Loucy (cell line): ENCODE measurements at regions not wholly inside any gene's neighbourhood (a gene's known extent, or its start where the extent isn't known, plus 50 kb on each side); places are given as distances from the start of the nearest gene placed in this dataset.

Source experiments
- H2AFZ ChIP-seq: fragments of 200-600 bp; sonication (generic); 2 replicates; pipeline ENCODE4 v1.6.0; 2016; ENCODE audit warnings: antibody characterized with exemption, mild to moderate bottlenecking, low read length, moderate library complexity
- H3F3A ChIP-seq: fragments of 200-600 bp; 2 replicates; pipeline ENCODE4 v1.6.0; 2016; ENCODE audit warnings: antibody characterized with exemption, low read depth, mild to moderate bottlenecking
- H3K27me3 ChIP-seq: fragments of 200-600 bp; sonication (generic); 2 replicates; pipeline ENCODE4 v1.6.1; 2014; ENCODE audit warnings: low read length, mild to moderate bottlenecking; ENCODE audit not compliant: insufficient read depth, poor library complexity, severe bottlenecking
- H3K36me3 ChIP-seq: fragments of 200-600 bp; sonication (generic); 2 replicates; pipeline ENCODE4 v1.6.1; 2016; ENCODE audit warnings: low read length; ENCODE audit not compliant: insufficient read depth
- H3K4me1 ChIP-seq: fragments of 200-600 bp; sonication (generic); 2 replicates; pipeline ENCODE4 v1.5.1; 2014; ENCODE audit warnings: low read length, mild to moderate bottlenecking; ENCODE audit not compliant: insufficient read depth, poor library complexity, severe bottlenecking
- H3K4me2 ChIP-seq: fragments of 200-600 bp; sonication (generic); 2 replicates; pipeline ENCODE4 v1.6.0; 2014; ENCODE audit warnings: antibody characterized with exemption, low read length, low read depth, mild to moderate bottlenecking; ENCODE audit not compliant: poor library complexity, severe bottlenecking
- H3K4me3 ChIP-seq: fragments of 200-600 bp; sonication (generic); 2 replicates; pipeline ENCODE4 v1.5.1; 2014; ENCODE audit warnings: low read length, mild to moderate bottlenecking, mixed read lengths; ENCODE audit not compliant: poor library complexity, severe bottlenecking
- H3K79me2 ChIP-seq: fragments of 200-600 bp; sonication (generic); 2 replicates; pipeline ENCODE4 v1.6.1; 2014; ENCODE audit warnings: low read length; ENCODE audit not compliant: insufficient read depth
- H3K9ac ChIP-seq: fragments of 200-600 bp; sonication (generic); 2 replicates; pipeline ENCODE4 v1.6.0; 2014; ENCODE audit warnings: mild to moderate bottlenecking, low read depth, low read length, moderate library complexity; ENCODE audit not compliant: poor library complexity, severe bottlenecking
- H3K9me2 ChIP-seq: fragments of 200-600 bp; sonication (generic); replicated peaks from 2 replicates; pipeline ENCODE4 v1.6.1; 2016; ENCODE audit warnings: low read depth, low read length, mixed read lengths
- H3K9me3 ChIP-seq: fragments of 200-600 bp; sonication (generic); 2 replicates; pipeline ENCODE4 v1.6.1; 2014; ENCODE audit warnings: mild to moderate bottlenecking, antibody characterized with exemption, low read length, low read depth; ENCODE audit not compliant: insufficient read depth
- H4K20me1 ChIP-seq: fragments of 200-600 bp; sonication (generic); 2 replicates; pipeline ENCODE4 v1.6.0; 2014; ENCODE audit warnings: antibody characterized with exemption, low read length, mild to moderate bottlenecking; ENCODE audit not compliant: insufficient read depth, poor library complexity, severe bottlenecking
- CTCF ChIP-seq: fragments of 200-600 bp; sonication (generic); conservative IDR thresholded peaks from 2 replicates; pipeline ENCODE4 v1.5.1; 2014; ENCODE audit warnings: mild to moderate bottlenecking, antibody characterized with exemption, low read length
- EZH2phosphoT487 ChIP-seq: fragments of 200-600 bp; IDR thresholded peaks from 2 replicates; pipeline ENCODE4 v1.6.1; 2018; ENCODE audit warnings: antibody characterized with exemption, mild to moderate bottlenecking, moderate library complexity, borderline replicate concordance

GRCh38 chr7:131149840-131150239 is 177.8 kb upstream of the MKLN1 start:
- TF ChIP-seq EZH2phosphoT487 (no peak), CTCF (no peak)
- Histone ChIP-seq H3K27me3 (no peaks in the 10 kb centered on the region), H3K4me2 (no peak overlapping the region), H3K79me2 (no peaks in the 10 kb centered on the region), H3K9me2 (no peaks in the 10 kb centered on the region), H3K36me3 (no peaks in the 10 kb centered on the region), H3K4me1 (no peaks in the 10 kb centered on the region), H3K9ac (no peak overlapping the region), H4K20me1 (no peaks in the 10 kb centered on the region), H3K4me3 (no peak overlapping the region), H3K9me3 (no peaks in the 10 kb centered on the region), H3F3A (no peaks in the 10 kb centered on the region), H2AFZ (no peak overlapping the region)

- Histone ChIP-seq H3K9ac (no peak overlapping the region), H3K9me3 (no peaks in the 10 kb centered on the region), H3K27me3 (no peaks in the 10 kb centered on the region), H3K36me3 (no peaks in the 10 kb centered on the region), H4K20me1 (no peaks in the 10 kb centered on the region), H3K4me1 (no peaks in the 10 kb centered on the region), H3F3A (no peaks in the 10 kb centered on the region), H3K4me2 (no peak overlapping the region), H3K79me2 (no peaks in the 10 kb centered on the region), H2AFZ (no peak overlapping the region), H3K4me3 (no peak overlapping the region), H3K9me2 (no peaks in the 10 kb centered on the region)
- TF ChIP-seq EZH2phosphoT487 = no peak
- no peak for TF ChIP-seq CTCF
These were observed 176.6 kb upstream of the MKLN1 start for GRCh38 chr7:131151034-131151433.

DNA sequence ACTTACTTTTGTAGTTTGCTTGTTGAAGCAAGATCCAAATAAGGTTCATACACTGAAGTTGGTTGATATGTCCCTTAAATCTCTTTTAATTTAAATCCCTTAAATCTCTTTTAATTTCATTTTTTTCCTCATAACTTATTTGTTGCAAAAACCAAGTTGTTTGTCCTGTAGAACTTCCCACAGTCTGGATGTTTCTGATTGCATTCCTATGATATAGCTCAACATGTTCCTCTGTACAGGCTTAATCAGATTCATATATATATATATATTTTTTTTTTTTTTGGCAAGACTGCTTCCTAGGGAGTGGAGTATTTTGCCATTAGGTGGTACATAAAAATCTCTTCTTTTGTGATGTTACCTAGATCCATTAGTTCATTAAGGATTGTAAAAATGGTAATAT is 174.9 kb upstream of the MKLN1 start:
- TF ChIP-seq CTCF = no peak
- TF ChIP-seq EZH2phosphoT487 = no peak
- Histone ChIP-seq H3K9me3 (no peaks in the 10 kb centered on the region), H3K79me2 (no peaks in the 10 kb centered on the region), H4K20me1 (no peaks in the 10 kb centered on the region), H3K9me2 (no peaks in the 10 kb centered on the region), H3K4me1 (no peaks in the 10 kb centered on the region), H2AFZ (no peak overlapping the region), H3K27me3 (no peaks in the 10 kb centered on the region), H3K4me2 (no peak overlapping the region), H3K9ac (no peak overlapping the region), H3K4me3 (no peak overlapping the region), H3F3A (no peaks in the 10 kb centered on the region), H3K36me3 (no peaks in the 10 kb centered on the region)
